ENCODE measurements at regions not wholly inside any gene's neighbourhood (a gene's known extent, or its start where the extent isn't known, plus 50 kb on each side); places are given as distances from the start of the nearest gene placed in this dataset.

GRCh38 chr3:117788061-117788460, 1078.5 kb downstream of the TUSC7 start:
- Histone ChIP-seq H3K27ac (no peak overlapping the region), H3K27me3 (ENCODE audit: insufficient read depth in 3 of 3, low read length in 2 of 3) (no peaks in the 10 kb centered on the region), H3K4me1 (no peaks in the 10 kb centered on the region), H3K36me3 (ENCODE audit: insufficient read depth in 1 of 2, low read depth in 1 of 2) (no peaks in the 10 kb centered on the region), H3K9me3 (no peaks in the 10 kb centered on the region), H3K4me3 (no peak overlapping the region)
- intact Hi-C loops (cut with DNase I) = no loop called here
- ATAC-seq (no peak), DNase-seq (no peak)
- TF ChIP-seq CTCF (IDR thresholded peaks at IDR 0.05) = no peak

- Histone ChIP-seq H3K27ac (no peak overlapping the region), H3K9me3 (no peaks in the 10 kb centered on the region), H3K27me3 (ENCODE audit: insufficient read depth in 3 of 3, low read length in 2 of 3) (no peaks in the 10 kb centered on the region), H3K4me3 (no peak overlapping the region), H3K4me1 (no peaks in the 10 kb centered on the region), H3K36me3 (ENCODE audit: insufficient read depth in 1 of 2, low read depth in 1 of 2) (no peaks in the 10 kb centered on the region)
- WGBS, 3 donors = 39 to 46% (median 45%) methylated on average over 3 of the region's 3 CpGs
- no peak for TF ChIP-seq CTCF (IDR thresholded peaks at IDR 0.05)
- no peak for ATAC-seq
- intact Hi-C loops (cut with DNase I) = no loop called here
- no peak for DNase-seq
Observed at GRCh38 chr3:117788506-117788905, 1078.9 kb downstream of the TUSC7 start.

GRCh38 chr3:117790235-117790987, 1080.8 kb downstream of the TUSC7 start:
- Histone ChIP-seq H3K9me3 (no peaks in the 10 kb centered on the region), H3K4me1 (no peaks in the 10 kb centered on the region), H3K4me3 (no peak overlapping the region), H3K36me3 (ENCODE audit: insufficient read depth in 1 of 2, low read depth in 1 of 2) (no peaks in the 10 kb centered on the region), H3K27me3 (ENCODE audit: insufficient read depth in 3 of 3, low read length in 2 of 3) (no peaks in the 10 kb centered on the region), H3K27ac (no peak overlapping the region)
- ATAC-seq = no peak
- TF ChIP-seq CTCF (IDR thresholded peaks at IDR 0.05) = no peak
- intact Hi-C loops (cut with DNase I) = no loop called here
- no peak for DNase-seq
- WGBS, 3 donors = 76 to 79% (median 77%) methylated on average over 2 of the region's 2 CpGs

GRCh38 chr3:117793622-117794265, 1084.2 kb downstream of the TUSC7 start:
- ATAC-seq = no peak

More at GRCh38 chr3:117793622-117794265, 1084.2 kb downstream of the TUSC7 start:
- Histone ChIP-seq H3K27me3 (ENCODE audit: insufficient read depth in 3 of 3, low read length in 2 of 3) (no peaks in the 10 kb centered on the region), H3K36me3 (ENCODE audit: insufficient read depth in 1 of 2, low read depth in 1 of 2) (no peaks in the 10 kb centered on the region), H3K27ac (no peak overlapping the region), H3K9me3 (no peaks in the 10 kb centered on the region), H3K4me3 (no peak overlapping the region), H3K4me1 (no peaks in the 10 kb centered on the region)
- DNase-seq = no peak
- intact Hi-C loops (cut with DNase I) = no loop called here
- no peak for TF ChIP-seq CTCF (IDR thresholded peaks at IDR 0.05)
- 51 to 62% (median 56%) methylated on average over 8 of the region's 8 CpGs for WGBS, 3 donors
